SIG-M5 treated with dmso at 0.1 percent for 504 hours (cell line): ENCODE measurements at regions not wholly inside any gene's neighbourhood (a gene's known extent, or its start where the extent isn't known, plus 50 kb on each side); places are given as distances from the start of the nearest gene placed in this dataset.

Source experiments
- DNase-seq: peaks from one replicate; lab custom pipeline; 2025; ENCODE audit not compliant: unreplicated experiment; lab: John Stamatoyannopoulos, UW

DNA sequence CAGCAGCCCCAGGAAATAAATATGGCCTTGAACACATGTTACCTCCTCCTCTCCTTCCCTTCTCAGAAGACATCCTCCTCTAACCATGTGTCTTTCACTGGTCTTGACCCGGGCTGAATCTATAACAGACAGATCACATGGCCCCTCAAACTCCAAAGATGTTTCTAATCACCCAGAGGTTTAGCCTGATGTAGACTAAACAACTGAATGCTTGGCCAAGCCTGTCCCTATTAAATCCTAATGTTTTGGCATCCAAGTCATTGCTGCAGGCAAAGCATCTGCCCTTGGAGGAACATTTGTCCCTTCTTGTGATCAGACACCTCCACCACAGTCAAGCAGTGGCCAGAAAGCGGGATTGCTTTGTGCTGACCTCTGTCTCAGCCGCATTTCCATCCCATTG lies 65.5 kb downstream of the ANKRD60 start:
- DNase-seq = no peak

- DNase-seq = no peak
These were observed 67.3 kb downstream of the ANKRD60 start for GRCh38 chr20:58161192-58161591.

- no peak for DNase-seq
These were observed 67.9 kb downstream of the ANKRD60 start for GRCh38 chr20:58160451-58161061.

DNA sequence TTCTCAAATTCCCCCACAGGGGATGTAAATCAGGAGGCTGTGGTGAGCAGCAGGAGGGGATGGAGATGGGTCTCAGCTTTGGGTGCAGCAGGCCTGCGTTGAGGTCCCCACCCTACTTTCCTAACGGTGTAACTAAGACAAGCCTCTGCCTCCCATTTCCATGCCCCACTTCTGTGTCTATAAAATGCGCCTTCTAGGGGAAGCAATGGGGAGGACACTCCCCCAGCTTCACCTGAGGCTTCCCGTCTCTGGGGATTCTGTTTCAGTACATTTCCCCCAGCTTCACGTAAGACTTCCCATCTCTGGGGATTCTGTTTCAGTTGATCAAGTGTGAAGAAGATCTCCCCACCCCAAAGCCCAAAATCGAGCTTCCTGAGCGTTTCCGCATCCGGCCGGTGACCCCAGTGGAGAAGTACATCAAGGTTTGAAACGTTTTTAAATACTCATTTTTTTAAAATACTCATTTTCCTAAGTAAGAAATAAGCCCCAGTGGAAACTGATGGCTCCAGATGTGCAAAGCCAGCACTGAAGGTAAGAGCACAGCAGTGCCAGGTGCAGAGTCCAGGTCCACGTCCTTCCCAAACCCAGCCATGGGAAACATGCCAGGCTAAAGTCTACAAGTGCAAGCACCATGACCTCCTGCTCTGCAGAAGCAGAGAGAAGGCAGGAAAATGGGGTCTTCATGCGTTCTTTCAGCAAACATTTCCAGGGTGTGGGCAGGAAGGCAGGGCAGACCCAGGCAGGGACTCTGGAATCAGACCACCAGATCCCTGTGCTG lies 73.1 kb downstream of the ANKRD60 start:
- no peak for DNase-seq

GRCh38 chr20:58154113-58154512 lies 74.3 kb downstream of the ANKRD60 start:
- no peak for DNase-seq

DNA sequence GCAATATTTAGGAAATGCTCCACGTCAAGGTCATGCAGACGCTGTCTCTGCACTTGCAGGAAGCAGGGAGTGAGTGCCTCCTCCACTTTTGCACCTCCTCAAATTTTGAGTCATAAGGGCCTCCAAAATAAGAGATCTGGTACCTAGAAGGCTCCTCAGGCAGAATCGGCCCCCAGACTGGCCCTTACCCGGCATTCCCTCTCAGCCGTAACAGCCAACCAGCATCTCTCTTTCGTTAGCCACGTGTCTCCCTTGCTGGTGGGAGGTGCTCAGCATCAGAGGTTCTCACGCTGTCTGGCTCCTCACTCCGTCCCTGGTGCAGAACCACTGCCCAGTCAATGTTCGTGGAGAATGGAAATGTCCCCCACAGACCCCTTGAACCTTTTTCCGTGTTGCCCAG lies 75.3 kb downstream of the ANKRD60 start:
- DNase-seq = no peak

DNA sequence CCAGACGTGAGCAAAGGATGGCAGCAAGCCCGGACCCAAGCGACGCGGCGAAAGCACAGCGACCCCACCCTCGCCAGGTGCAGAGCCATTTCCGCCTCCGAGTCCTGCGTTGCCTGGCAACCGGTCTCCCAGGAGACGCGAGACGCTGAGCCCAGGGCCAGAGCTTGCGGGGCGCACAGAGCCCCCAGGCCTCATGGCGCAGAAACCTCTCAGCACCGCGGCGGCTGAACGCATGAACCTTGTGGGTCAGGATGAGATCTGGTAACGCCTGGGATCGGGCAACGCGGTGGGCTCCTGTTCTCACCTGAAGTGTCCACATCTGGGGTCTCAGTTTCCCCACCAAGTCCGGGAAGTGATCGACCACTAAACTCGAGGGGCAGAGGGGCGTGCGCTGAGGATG lies 77.7 kb downstream of the ANKRD60 start:
- no peak for DNase-seq

DNA sequence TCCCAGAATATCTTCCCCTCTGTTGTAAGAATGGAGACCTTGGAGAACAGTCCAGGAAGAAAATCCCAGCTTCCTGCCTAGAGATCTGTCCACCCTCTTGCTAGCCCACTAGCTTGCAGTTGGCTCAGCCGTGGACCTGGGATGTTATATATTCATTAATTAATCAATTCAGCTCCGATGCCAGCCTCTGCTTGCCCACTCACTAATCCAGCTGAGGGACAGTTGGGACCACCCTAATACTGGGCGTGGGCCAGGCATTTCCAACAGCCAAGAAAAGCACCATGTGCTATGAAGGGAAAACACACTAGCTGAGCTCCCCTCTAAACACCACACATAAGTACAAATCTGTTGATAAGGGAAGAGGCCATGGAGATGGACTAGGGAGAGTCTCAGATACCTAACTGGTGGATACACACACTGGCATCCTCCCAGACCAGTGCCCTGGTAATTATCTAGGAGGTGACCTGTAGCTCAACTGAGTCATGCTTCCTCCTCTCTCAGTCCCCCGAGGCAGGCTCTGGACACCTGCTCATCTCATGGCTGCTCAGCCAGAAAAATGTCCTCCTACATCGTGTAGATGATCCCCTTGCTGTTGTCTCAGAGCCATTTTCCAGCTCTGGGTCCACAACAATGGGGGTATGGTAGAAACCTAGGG lies 78.9 kb downstream of the ANKRD60 start:
- no peak for DNase-seq

DNA sequence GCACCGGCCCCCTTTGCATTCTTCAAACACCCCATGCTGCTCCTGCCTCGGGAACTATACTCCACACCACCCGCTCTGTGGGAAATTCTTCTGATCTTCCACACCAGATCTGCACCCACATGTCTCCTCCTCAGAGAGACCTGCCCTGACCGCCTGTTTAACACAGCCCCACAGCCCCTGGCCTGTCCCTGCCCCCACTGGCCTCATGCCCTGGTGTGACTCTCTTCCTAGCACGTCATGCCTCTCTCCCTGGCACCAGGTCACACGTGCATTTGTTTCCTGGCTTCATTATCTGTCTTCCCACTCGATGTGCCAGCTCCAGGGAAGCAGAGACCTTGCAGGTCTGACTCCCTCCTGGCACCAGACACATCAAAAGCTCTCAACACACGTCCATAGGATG lies 79.6 kb downstream of the ANKRD60 start:
- DNase-seq = no peak

GRCh38 chr20:58147628-58148370 lies 80.7 kb downstream of the ANKRD60 start:
- no peak for DNase-seq

DNA sequence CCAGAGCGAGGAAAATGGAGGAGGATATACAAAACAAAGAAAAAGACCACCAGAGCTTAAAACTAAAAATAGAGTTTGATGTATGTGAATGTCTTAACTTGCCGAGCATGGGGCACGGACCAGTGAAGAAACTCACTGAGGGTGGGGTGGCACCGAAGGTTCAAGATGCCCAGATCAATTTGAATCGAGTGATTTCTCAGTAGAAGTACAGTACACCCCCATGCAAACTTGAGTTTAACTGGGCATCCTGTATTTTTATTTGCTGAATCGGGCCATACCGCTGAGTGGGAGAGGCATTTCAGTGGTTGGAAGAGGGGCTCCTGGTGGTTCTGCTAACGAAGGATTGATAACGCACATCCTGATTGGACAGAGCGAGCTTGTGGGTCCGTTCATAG lies 81.7 kb downstream of the ANKRD60 start:
- DNase-seq = no peak

DNA sequence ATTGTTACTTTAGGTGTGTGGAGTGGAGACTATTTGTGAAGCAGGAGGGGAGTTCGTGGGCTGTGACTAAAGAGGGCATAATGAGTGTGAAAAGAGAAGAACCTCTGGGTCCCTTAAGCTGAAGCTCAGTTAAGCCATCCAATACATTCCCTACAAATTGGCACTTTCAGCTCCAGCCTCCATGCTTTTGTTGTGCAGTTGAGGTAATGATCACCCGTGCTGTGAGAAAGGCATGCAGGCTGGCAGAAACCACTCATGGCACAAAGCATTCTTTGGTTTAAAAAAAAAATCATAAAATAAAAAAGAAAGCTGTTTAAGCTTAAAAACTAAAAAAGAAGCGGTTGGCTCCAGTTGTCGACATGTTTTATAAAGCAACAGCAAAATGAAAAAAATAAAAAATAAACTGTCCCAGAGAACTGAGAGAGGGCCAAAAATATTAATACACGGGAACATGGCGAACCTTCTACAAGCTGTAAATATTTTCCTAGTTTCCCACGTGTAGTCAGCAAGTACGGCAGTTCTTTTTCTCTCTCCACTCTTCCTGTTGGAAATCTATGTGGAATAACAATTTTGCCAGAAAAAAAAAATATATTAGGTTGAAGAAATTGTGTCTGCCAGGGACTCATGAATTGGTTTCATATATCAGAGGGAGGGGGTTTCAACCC lies 82.2 kb downstream of the ANKRD60 start:
- DNase-seq = no peak

DNA sequence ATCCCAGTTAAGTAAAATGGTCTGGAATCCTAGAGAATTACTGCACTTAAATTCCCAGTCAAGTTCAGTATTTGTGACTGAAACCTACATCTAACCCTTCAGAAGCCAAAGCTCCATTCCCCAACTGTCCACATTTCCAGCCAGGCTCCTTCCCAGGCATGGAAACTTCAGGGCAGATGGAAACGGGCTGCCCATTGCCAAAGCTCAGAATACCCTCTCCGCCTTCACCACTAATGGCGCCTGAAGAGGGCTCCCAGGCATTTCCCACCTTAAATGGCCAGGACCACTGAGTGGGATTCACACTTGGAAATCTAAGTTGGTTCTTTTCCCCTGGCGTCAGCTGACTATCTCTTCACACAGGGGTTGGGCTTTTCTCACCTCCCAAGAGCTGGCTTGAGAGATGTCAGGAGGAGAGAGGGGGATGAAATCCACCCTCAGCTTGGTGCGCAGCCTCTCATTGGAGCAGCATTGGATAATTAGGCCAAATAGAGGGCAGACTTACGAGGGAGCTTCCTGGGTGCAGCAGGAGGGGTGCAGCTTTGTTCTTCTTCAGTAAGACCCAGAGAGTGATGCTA lies 82.9 kb downstream of the ANKRD60 start:
- DNase-seq = no peak

DNA sequence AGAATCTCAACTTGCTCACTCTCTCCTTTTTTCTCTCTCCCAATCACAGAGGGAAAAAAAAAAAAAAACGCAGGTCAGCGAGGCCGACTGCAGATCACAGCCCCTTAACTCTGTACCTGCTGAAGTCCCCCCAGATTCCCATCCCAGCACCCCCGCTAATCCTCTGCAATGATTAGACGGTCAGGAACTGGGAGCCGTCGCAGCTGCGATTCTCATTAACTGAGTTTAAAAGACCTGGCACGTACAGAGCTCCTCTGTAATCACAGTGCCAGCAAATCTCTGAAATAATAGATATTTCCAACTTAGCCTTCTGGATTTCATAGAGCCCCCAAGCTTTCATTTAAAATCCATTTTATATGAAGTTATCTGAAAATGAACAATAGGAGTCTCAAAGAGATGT lies 84.4 kb downstream of the ANKRD60 start:
- no peak for DNase-seq

DNA sequence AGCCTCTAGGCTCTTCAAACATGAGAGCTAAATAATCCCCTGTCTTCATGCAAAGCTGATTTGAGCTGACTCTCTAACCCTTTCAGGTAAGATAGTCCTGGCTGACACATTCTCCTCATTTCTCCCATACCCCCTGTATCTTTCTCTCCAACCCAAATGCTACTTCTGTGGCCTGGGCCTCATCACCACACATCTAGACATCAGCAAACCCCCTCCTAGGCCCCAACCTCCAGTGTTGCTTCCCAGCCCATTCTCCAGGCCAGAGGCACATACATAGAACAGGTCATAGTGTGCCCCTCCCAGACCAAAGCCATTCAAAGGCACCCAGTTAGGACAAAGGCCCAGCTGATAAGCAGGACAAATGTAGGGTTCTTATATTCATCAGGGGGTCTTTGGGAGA lies 84.9 kb downstream of the ANKRD60 start:
- DNase-seq = no peak

DNA sequence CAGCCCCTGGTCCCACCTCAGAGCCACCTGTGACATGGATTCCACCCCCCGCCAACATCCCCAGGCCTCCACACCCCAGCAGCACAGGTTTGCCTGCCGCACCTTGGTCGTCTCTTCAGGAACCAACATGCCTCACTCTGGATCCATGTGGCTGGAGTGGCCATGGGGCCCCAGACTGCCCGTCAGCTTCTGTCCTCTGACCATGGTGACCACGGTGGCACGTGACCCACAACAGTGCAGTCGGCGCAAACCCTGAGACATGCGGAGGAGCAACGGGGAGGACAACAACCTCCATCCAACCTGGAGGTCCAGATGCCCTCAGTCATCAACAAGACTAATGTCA lies 85.6 kb downstream of the ANKRD60 start:
- DNase-seq = no peak

DNA sequence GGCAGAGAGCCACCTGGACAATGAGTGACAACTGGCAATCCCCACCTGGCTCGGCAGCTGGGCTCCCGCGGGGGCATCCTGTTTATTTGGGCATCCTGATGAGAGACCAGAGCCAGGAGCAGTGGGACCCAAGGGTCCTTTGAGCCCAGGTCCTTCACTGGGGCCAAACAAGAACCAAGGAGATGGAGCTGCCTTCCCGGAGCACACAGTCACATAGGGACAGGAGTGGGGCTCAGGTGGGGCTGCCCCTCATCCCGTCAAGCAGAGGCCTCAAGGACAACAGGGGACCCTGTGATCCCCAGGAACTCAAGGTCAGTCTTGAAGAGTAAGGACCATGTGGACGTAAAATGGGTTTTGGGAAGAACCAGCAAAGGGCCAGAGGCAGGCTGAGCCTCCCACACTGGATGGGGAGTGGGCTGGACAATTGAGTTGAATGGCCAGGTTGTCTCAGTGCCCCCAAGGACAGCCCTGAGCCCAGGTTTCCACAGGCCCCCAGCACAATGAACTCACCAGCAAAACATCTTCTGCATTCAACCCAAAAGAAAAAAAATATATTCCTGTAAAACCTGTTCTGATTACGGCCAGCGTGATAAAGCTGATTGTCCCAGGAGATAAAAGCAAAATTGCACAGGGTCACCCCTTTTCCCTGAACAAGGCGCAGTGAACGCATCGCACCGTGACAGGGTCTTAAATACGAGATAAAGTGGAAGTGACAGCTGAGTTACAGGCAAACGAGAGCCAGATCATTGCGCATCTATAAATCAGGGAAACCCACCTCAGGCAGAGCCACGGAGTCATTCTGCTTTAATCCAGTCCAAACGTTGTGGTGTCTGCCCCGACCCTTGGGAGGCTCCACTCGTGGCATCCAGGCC lies 86.2 kb downstream of the ANKRD60 start:
- DNase-seq = peak; percentile 26

GRCh38 chr20:58141496-58141895 lies 87.0 kb downstream of the ANKRD60 start:
- no peak for DNase-seq

DNA sequence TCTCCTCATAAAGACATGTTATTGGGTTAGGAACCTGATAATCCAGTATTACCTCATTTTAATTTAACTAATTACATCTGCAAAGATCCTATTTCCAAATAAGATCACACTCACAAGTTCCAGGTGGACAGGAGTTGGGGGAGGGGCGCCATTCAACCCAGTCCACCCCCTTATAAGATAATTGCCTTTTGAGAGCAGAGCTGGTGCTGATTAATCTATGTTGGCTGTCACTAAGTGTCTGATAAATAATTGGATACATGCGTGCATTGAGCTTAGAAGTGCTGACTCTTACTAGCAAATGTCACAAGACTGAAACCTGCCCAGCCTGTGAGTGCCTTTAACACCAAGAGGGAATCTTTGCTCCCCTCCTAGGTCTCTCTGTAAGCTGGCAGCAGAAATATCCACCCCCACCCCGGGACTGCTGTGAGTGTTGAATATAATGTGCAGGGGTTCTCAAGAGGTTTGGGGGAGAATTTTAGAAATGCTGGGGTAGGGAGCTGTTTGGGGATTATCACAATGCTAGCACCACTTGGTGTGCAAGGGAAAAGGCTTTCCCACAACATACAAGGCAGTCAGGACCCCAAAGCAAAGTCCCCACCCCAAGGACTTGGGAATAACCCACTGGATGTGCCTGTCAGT lies 87.5 kb downstream of the ANKRD60 start:
- DNase-seq = no peak
